Eye (tissue), 1 donor: ENCODE measurements at regions not wholly inside any gene's neighbourhood (a gene's known extent, or its start where the extent isn't known, plus 50 kb on each side); places are given as distances from the start of the nearest gene placed in this dataset.
"Not testable (repeated sequence)": the region's sequence is repeated elsewhere in the genome, so short reads cannot be mapped to it uniquely, and the experiment has no call there.

Experiments used
- DNase-seq: peaks from one replicate; pipeline ENCODE4 v3.0.0-alpha.2; 2015

DNA sequence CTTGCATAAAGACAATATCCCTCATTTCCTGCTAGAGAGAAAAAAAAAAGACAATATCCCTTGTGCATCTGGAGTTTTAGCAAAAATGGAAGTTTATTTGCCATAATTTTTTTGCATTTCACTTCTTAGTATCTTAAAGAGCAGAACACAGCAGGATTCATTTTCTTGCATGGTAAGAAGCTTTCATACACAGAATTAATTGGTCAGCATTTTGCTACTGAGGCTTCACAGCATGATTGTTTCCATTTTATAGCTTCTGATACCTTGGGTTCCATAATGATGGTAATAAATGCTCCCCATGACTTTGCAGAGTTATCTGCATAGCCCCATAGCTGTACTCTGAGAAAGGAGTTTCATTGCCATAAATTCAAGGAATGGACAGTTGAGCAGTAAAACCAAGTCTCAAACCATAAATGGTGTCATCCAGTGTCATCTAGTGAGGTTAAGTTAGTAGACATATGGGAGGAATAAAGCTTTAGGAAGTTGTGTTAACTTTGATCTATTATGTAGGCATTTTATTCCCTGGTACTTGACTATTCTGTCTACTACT lies 88.8 kb upstream of the PLD5 start:
- no peak for DNase-seq

DNA sequence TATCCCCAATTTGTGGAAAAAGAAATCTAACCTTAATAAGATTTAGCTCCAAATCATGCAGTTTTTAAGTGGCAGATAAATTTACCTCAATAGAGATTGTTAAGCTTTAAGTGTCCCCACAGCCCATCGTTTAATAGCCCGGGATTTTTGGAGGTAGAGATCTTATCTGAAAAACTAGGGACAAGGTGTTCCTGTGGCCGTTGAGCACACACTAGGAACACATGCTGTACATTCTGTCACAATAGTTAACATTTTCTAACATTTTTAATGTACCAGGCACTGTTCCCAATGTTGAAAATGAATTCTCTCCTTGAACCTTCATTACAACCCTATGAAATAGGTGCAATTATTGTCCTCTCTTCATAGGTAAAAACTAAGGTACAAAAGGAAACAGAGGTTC lies 85.7 kb upstream of the PLD5 start:
- no peak for DNase-seq

DNA sequence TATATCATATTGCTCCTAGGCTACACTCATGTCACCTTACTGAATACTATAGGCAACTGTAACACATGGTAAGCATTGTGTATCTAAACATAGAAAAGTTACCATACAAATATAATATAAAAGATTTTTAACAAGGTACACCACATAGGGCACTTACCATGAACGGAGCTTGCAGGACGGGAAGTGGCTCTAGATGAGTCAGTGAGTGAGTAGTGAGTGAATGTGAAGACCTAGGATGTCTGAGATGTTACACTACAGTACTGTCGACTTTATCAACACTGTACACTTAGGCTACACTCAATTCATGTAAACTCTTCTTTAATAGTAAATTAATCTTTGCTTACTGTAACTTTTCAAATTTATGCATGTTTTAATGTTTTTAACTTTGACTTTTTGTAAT lies 81.0 kb upstream of the PLD5 start:
- no peak for DNase-seq

DNA sequence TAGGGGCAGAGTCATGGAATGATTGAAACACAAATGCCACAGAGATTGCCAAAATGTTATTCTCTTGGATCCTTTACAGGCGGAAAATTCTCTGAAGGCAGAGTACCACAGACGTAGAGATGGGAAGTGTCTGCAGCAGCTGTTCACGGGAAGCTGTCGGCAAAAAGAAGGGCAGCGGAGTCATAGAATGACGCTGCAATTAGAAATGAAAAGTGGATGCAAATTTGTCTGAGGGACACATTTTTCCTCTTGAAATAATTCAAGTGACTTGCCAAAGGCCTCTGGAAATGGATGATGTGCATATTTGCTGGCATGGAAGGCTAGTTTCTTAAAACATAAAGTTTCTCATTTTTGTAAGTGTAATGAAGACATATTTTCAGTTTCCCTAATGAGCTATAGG lies 77.5 kb upstream of the PLD5 start:
- no peak for DNase-seq

DNA sequence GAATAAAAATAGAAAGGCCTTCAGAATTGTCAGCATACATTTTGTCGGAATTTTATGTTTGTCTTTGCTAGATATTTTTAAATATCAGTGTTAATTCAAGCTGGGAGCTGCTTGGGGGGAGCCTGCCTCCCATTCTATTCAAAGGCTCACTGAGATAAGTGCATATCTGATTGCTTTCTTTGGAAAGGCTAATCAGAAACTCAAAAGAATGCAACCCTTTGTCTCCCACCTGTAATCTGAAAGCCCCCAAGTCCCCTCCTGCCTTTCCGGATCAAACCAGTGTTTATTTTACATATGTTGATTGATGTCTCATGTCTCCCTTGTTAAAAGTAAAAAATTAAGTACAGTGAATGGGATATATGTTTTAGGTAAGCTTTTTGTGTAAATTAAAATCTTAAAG lies 69.3 kb upstream of the PLD5 start:
- DNase-seq, result not testable (repeated sequence)

DNA sequence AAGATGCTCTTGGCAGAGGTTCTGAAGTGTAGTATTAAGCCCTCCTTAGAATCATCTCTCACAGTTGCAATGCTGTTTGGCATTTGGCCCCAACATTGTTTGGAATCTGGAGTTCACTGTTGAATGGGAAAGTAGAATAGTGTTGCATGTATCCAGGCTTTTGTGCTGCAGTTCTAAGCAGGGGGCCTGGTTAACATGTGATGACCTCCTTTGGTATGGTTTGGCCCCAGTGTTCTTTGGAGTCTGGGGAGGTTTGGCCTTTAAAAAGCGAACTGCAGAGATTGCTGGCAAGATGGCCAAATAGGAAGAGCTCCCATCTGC lies 61.8 kb upstream of the PLD5 start:
- DNase-seq, result no peak

DNA sequence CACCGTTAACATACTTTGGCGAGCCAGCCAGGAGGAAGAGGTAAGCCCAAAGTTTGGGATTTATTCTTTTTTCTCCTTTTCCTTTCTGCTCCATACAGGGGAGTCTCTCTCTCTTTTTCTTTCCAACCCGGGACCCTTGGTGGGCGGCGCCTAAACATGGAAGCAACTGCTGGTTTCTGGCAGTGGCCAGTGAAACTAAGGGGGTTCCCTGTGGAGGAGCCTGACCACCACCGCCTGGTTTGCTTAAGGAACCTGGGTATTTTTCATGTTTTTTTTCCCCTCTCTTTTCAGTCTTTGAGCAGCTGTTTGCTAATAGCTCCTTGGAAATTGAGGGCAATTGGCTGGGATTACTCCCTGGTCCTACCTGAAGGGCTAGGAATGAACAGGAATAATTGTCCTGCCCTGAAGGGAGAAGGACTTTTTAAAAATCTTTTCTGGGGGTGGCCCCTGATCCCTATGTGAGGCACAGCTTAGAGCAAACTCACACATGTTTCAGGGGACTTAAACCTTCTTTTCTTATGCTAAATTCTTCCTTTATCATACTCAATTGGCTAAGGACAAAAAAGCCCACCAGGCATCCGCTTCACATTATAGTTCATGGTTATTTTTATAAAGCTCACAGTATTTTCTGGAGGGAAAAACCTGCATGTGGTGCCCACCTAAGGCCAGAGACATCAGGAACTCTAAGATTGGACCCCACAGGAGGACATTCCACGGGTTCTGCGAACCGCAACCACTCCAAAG lies 61.3 kb upstream of the PLD5 start:
- no peak for DNase-seq

DNA sequence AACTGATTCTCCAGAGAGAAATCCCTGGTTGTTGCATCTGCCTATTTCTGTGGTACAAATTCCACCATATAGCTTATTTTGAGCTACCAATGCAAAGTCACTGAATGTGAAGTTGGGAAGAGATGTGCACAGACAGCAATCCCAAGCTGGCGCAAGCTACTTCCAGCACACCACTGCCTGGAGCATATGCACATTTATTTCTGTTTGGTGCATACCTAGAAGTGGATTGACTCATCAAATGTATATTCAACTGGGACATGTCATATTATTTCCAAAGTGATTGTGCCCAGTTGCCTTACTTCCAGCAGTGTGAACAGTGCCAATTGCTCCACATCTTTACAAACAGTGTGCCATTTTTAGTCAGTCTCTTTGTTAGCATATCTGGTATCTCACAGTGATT lies 58.2 kb upstream of the PLD5 start:
- no peak for DNase-seq

DNA sequence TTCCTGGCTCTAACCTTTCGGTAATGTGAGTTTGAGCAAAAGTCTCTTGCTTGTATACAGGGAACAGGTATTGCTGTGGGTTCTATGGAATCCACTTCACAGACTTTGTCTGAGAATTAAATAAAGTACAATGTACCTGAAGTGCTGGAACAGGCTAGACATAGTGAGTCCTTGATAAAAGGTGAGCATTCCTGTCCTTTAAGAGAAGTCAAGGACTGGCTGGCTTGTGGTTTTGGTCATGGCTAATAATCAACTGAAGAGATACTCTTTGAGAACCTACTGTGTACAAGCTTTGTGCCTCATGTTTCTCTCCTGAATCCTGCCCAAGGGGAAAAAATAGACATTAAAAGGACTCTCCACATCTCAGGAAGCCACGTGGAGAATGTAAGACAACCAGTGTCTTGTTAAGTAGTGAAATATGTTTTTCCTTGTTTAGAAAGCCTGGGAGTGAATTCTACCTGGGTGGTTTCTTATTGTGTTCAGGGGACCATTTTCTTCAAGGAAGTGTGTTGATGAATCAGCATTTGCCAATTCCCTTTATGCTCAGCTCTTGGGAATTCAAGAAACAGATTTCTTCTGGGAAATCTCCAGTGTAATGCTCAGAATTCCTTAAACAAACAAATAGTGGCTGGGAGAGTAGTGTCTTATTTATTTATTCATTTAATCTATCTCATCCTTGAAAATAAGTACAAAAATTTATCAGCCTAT lies 55.2 kb upstream of the PLD5 start:
- DNase-seq, result no peak
